GM19240 (cell line): ENCODE measurements at regions not wholly inside any gene's neighbourhood (a gene's known extent, or its start where the extent isn't known, plus 50 kb on each side); places are given as distances from the start of the nearest gene placed in this dataset.

ENCODE experiments used
- DNase-seq: peaks from one replicate; pipeline ENCODE4 v3.0.0; 2011; ENCODE audit warnings: low spot score; ENCODE audit not compliant: insufficient read length

- DNase-seq = no peak
These were observed 700.5 kb upstream of the ARPP21 start for GRCh38 chr3:34938784-34939183.

DNA sequence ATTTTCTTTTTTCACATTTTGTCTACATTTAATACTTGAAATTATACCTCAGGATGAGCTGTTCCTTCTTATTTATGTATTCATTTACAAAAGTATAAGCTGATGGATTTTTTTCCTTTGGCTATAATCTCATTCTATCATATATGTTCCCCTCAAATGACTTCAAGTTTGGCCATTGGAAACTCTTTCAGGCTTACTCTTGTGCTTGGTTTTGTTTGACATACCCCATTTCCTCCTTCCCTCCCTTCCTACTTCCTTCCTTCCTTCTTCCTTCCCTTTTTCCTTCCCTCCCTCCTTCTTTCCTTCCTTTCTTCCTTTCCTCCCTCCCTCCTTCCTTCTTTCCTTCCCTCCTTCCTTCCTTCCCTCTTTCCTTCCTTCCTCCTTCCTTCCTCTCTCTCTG lies 697.1 kb upstream of the ARPP21 start:
- DNase-seq = no peak

DNA sequence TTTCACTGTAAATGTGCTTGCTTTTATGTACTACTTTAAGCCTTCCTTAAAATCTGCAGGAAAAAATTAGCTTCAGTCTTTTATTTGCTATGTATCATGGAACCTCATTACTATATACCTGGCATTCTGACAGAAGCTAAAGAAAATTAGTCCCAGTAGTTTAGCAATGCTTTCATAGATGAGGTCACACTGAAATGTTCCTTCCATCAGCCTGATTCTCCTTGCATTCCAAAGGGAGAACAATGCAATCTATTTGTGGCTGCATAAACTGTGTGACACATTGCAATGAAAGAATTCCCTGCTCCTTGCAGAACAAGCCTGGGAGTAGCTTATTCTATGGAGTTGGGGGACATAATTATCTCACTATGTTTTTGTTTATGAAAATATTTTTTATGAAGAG lies 691.5 kb upstream of the ARPP21 start:
- DNase-seq = no peak

DNA sequence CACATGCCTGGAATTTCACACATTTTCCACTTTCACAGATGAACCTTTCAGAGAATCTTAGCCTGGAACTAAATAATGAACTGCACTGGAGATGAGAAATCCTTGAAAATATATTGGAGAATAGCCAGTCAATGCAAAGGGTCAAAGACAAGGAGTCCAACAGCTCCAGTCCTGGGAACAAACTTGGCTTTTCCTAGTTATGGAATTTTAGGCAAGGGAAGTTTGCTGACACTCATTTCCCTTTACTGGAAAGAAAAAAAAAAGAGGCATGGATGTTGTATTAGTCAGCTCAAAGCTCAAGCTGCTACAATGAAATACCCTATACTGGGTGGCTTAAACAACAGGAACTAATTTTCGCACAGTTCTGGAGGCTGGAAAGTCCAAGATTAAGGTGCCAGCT lies 690.8 kb upstream of the ARPP21 start:
- DNase-seq = no peak

DNA sequence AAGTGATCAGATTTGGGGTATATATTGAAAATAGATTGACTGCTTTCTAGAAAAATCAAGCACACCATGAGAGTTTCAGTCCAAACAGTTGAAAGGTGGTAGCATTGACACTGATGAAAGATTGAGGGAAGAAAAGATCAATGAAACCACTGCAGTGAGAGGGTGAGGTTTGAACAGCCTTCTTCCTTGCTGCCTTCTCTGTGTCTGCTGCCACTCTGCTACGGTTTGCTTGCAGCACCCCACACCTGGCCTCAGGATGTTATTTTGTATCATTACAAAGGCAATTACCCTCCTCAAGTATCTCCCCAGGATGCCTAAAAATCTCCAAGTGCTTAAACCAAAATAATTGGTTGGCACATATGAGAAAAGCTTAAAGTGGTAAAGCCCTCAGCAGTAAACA lies 683.6 kb upstream of the ARPP21 start:
- no peak for DNase-seq

DNA sequence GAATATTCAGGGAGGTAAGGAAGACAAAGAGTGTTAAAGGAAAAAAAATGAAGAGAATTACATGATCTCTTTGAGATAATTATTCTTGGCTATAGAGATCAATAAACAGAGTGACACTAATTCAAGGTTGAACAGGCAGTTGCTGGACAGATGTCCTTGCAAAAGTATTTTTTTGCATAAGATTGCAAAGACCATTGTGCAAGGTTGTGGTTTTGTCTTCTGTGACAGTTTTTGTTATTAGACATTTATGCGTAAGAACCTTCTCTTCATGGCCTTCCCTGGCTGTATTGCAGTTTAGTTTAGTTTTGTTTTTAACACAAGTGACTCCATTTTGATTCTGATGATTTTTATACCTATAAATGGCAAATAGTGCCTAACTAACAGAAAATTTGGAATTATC lies 682.8 kb upstream of the ARPP21 start:
- no peak for DNase-seq

GRCh38 chr3:34957677-34958076 lies 681.6 kb upstream of the ARPP21 start:
- no peak for DNase-seq

DNA sequence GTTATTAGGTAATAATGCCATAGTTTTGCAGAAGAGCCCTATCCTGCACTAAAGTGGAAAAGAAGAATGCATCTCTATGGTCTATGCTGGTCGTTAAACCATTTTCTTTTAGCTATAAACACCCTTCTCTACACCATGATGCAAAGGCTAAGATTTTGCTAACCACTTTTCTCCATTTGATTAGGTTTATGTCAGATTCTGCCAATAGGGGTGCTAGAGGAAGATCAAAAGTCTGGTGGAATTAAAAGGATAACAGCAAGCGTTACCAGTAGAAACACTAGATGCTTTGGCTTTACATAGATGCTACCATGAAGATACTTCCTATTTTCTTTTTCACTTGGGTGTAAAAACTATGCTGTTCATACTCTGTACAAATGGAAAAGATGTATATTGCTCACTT lies 669.8 kb upstream of the ARPP21 start:
- no peak for DNase-seq

- no peak for DNase-seq
These were observed 666.8 kb upstream of the ARPP21 start for GRCh38 chr3:34972481-34972880.

DNA sequence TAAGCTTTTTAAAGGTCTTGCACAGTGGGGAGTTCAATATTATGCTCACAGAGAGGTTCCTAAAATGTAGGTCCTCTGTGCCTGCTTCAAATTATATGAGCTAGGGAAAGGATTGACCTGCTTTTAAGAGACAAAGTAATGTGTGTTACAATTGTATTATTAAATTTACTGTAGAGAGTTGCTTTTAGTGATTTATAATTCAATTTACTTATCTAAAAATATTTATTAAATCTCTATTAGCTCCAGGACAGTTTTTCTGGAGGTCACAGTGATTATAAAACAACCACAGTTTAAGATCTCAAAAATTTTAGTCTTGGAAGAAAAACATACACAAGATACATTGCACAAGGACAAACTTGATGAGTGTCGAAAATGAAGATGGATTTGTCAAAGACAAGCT lies 665.7 kb upstream of the ARPP21 start:
- no peak for DNase-seq

DNA sequence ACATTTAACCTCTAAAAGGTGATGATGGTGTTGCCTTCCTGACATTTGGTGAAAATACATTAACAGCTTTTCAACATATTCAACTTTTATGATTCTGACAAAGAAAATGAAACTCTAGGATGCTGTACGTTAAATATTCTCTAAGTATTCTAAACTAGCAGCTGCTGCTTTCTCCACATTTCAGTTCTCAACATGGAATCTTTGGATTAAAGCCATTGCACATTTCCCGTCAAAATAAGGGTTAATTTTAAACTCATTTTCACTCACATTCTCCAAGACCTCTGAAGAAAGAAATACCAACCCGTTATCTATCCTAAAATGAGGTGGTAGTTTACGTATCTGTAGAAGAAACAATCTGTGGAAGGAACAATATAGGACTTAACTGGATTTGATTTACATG lies 655.7 kb upstream of the ARPP21 start:
- DNase-seq = no peak

GRCh38 chr3:34988296-34988695 lies 651.0 kb upstream of the ARPP21 start:
- DNase-seq = no peak

GRCh38 chr3:34995796-34996430 lies 643.4 kb upstream of the ARPP21 start:
- DNase-seq = no peak

- no peak for DNase-seq
These were observed 640.4 kb upstream of the ARPP21 start for GRCh38 chr3:34998902-34999301.

DNA sequence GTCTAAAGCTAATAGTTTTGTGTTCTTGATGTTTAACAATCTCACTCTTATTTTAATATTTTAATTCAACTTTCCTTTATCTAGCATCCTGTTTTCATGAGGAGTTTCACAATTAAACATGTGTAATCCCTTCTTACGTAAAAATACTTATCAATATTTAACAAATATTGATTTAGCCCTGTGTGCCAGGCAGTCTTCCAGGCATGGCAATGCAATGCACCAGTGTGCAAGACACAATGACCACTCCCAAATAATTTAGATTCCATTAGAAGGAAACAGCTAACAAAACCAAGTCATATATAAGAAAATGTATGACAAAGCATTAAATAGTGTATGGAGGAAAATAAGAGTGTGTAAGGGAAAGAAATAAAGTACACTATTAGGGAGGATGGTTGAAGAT lies 627.1 kb upstream of the ARPP21 start:
- DNase-seq = no peak

DNA sequence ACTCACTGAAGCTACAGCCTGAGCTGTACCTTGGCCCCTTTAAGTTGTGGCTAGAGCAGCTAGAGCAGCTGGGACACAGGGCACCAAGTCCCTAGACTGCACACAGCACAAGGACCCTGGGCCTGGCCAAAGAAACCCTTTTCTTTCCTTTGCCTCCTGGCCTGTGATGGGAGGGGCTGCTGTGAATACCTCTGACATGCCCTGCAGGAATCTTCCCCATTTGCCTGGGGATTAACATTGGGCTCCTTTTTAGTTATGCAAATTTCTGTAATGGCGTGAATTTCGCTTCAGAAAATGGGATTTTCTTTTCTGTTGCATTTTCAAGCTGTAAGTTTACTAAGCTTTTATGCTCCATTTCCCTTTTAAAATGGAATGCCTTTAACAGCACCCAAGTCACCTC lies 611.2 kb upstream of the ARPP21 start:
- no peak for DNase-seq

DNA sequence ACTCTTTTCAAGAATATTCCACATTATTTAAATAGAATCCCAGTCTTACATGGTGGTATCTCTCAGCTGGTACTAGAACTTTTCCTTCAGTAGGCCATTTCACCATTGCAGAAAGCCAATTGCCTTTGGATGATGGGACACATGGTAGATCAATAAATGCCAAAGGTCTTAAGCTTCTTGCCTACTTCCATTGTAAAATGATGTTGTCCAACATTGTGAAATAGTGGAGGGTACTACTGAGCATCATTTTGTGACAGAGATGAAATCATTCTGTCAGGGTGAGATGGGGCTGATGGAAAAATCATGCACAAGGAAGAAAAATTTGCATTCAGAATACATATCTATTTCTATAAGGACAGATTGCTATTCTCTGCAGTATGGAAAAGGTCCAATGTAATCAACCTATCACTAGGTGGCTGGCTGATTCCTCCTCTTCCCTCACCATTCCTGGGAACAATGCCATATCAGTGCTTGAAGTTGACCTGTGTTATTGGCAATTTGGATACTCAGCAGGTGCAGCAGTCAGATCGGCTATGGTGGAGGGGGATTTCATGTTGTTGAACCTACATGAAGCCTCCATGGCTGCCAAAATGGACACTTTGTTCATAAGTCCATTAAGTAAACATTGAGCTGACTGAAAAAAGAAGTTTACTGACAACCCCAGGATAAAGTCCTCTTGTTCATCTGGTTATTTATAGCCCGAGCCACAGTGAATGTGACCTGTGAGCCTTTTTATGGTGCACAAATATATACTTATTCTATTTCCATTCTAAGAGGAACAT lies 596.9 kb upstream of the ARPP21 start:
- DNase-seq = no peak

GRCh38 chr3:35043040-35043439 lies 596.3 kb upstream of the ARPP21 start:
- DNase-seq = no peak

DNA sequence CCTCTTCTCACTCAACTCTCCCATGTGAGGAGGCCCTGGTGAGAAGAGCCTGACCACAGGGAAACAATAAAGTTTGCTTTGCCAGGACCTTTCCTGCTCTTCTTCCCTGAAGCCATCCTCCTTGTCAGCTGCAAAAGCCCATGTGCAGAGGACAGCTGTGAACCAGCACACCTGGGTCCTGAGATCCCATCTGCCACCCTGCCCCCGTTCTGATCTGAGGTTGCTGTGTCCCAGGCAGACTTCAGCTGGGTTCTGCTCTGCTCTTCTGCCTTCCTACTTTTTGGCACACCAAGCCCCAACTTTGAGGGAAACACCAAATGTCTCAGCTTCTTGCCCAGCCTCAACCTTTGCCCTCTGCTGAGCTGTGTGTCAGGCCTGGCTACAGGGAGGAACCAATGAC lies 595.1 kb upstream of the ARPP21 start:
- DNase-seq = no peak

GRCh38 chr3:35045118-35045517 lies 594.2 kb upstream of the ARPP21 start:
- no peak for DNase-seq

GRCh38 chr3:35064761-35065160 lies 574.6 kb upstream of the ARPP21 start:
- DNase-seq = no peak

DNA sequence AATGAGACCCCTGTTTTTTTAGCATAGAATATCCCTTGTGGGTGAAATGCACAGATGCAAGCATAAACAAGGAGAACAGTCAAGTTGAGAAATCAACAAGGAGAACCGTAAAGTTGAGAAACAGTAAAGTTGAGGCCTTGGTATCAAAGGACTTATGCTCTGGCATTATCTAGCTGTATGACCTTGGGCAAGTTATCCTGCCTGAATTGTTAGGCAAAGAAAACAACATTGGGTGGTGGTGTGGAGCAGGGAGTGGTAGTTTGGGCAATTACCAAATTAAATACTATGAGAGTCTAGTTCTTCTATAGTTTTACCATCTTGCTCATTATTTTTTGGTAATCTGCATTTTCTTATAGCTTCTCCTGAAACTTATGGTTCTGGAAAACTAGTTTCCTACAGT lies 573.4 kb upstream of the ARPP21 start:
- no peak for DNase-seq

DNA sequence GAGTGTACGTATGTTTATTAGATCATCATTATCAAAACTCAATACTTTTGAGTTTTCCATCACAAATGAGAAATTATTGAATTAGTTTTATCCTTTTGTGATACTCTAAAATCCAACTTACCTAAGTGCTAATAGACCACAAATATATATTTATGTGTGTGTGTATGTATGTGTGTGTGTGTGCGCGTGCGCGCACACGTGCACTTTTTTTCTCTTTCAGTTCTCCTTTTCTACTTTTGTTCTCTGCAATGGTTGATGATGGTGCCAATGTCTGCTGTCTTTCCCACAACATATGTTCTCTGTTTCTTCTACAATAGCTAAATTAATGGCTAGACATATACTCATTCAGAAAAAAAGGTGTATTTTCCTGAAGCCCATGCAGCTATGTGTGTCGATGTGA lies 571.6 kb upstream of the ARPP21 start:
- DNase-seq = no peak
